ENCODE measurements at regions not wholly inside any gene's neighbourhood (a gene's known extent, or its start where the extent isn't known, plus 50 kb on each side); places are given as distances from the start of the nearest gene placed in this dataset.

GRCh38 chr3:181917027-181917426, 205.3 kb downstream of the SOX2 start:
- no peak for TF ChIP-seq CTCF (IDR thresholded peaks at IDR 0.05; ENCODE audit: insufficient read depth, low read length)
- no peak for TF ChIP-seq REST (IDR thresholded peaks at IDR 0.05; ENCODE audit: insufficient replicate concordance, low read depth)
- TF ChIP-seq POLR2AphosphoS5 (IDR thresholded peaks at IDR 0.05; ENCODE audit: low read depth) = no peak
- TF ChIP-seq GABPA (IDR thresholded peaks at IDR 0.05; ENCODE audit: low read depth) = no peak

Data from HL-60 (cell line).